A549 (cell line): ENCODE measurements at regions not wholly inside any gene's neighbourhood (a gene's known extent, or its start where the extent isn't known, plus 50 kb on each side); places are given as distances from the start of the nearest gene placed in this dataset.

Experiments used
- CTCF ChIP-seq: fragments of >200 bp; sonication (Bioruptor Twin); formaldehyde crosslinking; IDR thresholded peaks from 3 replicates; pipeline ENCODE4 v1.5.1; 2016
- EP300 ChIP-seq, 2 experiments: fragments of >200 bp; sonication (Bioruptor Twin); formaldehyde crosslinking; IDR thresholded peaks; 2 replicates in 1 of 2; 3 replicates in 1 of 2; pipeline ENCODE4 v1.6.1; 2016 to 2017
- MAFK ChIP-seq: fragments of 450-650 bp; IDR thresholded peaks from 2 replicates; pipeline ENCODE4 v1.6.1; 2014; ENCODE audit not compliant: partially characterized antibody
- MAZ ChIP-seq: fragments of 150-350 bp; IDR thresholded peaks from 2 replicates; pipeline ENCODE4 v1.6.1; 2014; ENCODE audit warnings: antibody characterized with exemption, low read depth, low read length, borderline replicate concordance

DNA sequence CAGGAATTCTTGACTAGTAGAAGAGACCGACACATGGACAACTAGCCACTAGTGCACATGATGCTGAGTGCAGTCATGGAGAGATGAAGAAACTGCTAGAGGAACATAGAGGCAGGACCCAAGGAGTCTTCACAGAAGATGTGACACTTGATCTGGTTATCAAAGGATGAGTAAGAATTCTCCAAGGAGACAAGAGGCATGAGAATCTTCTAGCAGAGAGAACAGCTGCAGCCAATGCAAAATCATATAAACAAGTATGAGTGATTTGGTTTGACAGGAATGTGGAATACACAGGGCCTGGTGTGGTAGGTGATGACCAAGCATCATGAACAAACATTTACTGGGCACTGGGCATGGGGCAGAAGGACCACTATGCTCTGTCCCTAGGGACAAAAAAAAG, 140.9 kb upstream of the CTTNBP2NL start:
- TF ChIP-seq MAFK (no peak), EP300 (IDR thresholded peaks at IDR 0.05) (no peak), CTCF (no peak), MAZ (no peak)
